BJ (cell line): ENCODE measurements at regions not wholly inside any gene's neighbourhood (a gene's known extent, or its start where the extent isn't known, plus 50 kb on each side); places are given as distances from the start of the nearest gene placed in this dataset.
A peak's percentile ranks its signal among the peaks of the same experiment; 100 is the strongest.
"Not testable (repeated sequence)": the region's sequence is repeated elsewhere in the genome, so short reads cannot be mapped to it uniquely, and the experiment has no call there.

Source experiments
- CTCF ChIA-PET: fragments of 350-600 bp; formaldehyde crosslinking; extraction: SDS; loops from one replicate; lab custom pipeline; 2021; ENCODE audit warnings: antibody characterized with exemption, inconsistent platforms; lab: Yijun Ruan, JAX
- POLR2A ChIA-PET: fragments of 300-600 bp; sonication (Branson Sonifier 250); formaldehyde crosslinking; extraction: SDS; loops from one replicate; lab custom pipeline; 2021; ENCODE audit warnings: antibody characterized with exemption; lab: Charles Lee
- DNase-seq: peaks from one replicate; pipeline ENCODE4 v3.0.0-alpha.2; 2011; ENCODE audit warnings: low read depth
- H3K27me3 ChIP-seq: 2 replicates; pipeline ENCODE4 v1.6.0; 2011; ENCODE audit warnings: low read length; ENCODE audit not compliant: control insufficient read depth, insufficient read depth
- H3K36me3 ChIP-seq: 2 replicates; pipeline ENCODE4 v1.5.1; 2011; ENCODE audit warnings: low read length; ENCODE audit not compliant: control insufficient read depth, insufficient read depth
- H3K4me3 ChIP-seq: 2 replicates; pipeline ENCODE4 v1.5.1; 2011; ENCODE audit warnings: low read depth, mild to moderate bottlenecking, control low read depth, low read length
- TF ChIP-seq, protein P1 (sequence below): IDR thresholded peaks from 2 replicates; pipeline ENCODE4 v1.5.1; 2011; ENCODE audit warnings: low read depth, mild to moderate bottlenecking, control low read depth, inconsistent platforms, low read length, moderate library complexity; ENCODE audit not compliant: insufficient read depth

DNA sequence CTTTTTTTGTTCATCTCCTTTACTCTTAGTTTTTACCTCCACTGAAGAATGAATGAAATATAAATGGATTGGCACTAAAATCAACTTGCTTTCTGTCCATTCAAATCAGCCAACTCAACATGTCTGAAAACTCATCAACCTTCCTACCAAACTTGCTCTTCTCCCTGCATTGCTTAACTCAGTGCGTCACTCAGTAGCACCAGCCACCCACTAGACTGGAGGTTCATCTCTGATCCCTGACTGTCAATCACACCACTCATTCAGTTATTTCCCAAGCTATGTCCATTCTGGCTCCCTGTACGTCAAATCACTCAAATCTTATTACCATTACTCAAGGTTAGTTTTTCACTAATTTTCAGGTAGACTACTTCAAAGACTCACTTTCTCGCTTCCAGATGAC, 75.2 kb upstream of the RBMS1 start:
- no peaks in the 10 kb centered on the region for H3K27me3 ChIP-seq
- TF ChIP-seq, protein P1, sequence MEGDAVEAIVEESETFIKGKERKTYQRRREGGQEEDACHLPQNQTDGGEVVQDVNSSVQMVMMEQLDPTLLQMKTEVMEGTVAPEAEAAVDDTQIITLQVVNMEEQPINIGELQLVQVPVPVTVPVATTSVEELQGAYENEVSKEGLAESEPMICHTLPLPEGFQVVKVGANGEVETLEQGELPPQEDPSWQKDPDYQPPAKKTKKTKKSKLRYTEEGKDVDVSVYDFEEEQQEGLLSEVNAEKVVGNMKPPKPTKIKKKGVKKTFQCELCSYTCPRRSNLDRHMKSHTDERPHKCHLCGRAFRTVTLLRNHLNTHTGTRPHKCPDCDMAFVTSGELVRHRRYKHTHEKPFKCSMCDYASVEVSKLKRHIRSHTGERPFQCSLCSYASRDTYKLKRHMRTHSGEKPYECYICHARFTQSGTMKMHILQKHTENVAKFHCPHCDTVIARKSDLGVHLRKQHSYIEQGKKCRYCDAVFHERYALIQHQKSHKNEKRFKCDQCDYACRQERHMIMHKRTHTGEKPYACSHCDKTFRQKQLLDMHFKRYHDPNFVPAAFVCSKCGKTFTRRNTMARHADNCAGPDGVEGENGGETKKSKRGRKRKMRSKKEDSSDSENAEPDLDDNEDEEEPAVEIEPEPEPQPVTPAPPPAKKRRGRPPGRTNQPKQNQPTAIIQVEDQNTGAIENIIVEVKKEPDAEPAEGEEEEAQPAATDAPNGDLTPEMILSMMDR = no peak
- no peak for DNase-seq
- no peaks in the 10 kb centered on the region for H3K36me3 ChIP-seq
- no peak overlapping the region for H3K4me3 ChIP-seq
- ChIA-PET POLR2A (no interaction called here), CTCF (no interaction called here)

DNA sequence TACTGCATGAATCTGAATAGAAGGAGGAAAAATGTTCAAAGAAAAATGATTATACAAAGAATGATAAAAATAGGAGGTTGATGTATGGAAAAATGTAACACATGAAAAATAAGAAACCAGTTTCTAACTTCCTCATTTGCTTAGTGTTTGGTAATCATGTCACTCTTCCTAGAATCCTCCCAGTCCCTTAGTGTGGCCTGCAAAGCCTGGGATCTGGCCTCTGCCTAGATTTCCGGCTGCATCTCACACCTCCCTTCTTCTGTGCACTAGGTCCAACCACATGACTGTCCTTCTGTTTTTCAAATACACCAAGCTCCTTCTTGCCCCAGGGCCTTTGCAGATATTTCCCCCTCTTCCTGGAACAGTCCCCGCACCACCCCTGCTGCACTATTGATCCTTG, 76.8 kb upstream of the RBMS1 start:
- CTCF ChIA-PET = no interaction called here
- H3K36me3 ChIP-seq = no peaks in the 10 kb centered on the region
- no peaks in the 10 kb centered on the region for H3K27me3 ChIP-seq
- no peak for DNase-seq
- TF ChIP-seq, protein P1 = no peak
- POLR2A ChIA-PET = no interaction called here
- no peak overlapping the region for H3K4me3 ChIP-seq

DNA sequence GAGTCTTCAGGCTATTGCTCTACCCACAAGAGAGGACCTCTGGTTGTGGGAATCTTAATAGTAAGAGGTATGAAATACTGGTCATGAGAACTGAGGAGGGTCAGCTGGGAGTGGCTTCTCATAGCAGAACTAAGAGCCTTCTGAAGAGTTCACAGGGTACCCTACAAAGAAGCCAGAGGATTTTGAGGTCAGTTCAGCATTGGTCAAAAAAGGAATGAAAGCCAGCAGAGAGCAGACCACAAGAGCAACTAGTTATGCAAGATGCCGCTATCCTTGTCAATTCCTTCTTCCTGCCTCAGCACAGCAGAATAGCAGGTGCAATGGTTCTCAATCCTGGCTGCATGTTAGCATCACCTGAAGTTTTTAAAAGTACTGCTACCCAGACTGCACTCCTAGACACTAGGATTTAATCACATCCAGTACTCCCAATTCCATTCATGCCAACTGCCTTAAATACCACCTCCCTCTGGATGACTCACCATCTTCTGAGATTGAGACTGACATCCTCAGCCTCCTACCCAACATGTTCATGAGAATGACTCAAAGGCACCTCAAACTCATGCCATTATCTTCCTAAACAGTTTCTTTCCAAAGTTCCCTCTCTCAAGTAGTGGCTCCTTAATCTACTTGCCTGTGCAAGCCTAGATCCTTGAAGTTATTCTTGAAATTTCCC, 81.0 kb upstream of the RBMS1 start:
- POLR2A ChIA-PET = no interaction called here
- Histone ChIP-seq H3K27me3 (no peaks in the 10 kb centered on the region), H3K36me3 (no peaks in the 10 kb centered on the region), H3K4me3 (no peak overlapping the region)
- CTCF ChIA-PET = no interaction called here
- DNase-seq = peak; percentile 59
- TF ChIP-seq, protein P1 = no peak

DNA sequence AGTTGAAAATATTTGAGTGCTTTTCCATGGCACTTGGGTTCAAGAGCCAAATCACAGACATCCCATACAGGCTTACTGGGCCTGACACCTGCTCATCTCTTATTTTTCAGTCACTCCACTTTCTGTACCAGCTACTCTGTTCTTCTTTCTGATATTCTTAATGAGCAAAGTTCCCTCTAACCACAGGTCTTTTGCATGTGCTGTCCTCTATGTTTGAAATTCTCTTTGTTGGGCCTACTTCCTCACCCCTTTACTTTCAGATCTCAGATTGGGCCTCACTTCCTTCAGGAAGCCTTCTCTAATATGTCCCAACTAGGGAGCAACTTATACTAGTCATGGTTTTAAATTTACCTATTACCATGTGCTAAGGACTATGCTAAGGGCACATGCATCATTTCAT, 81.8 kb upstream of the RBMS1 start:
- ChIA-PET POLR2A (no interaction called here), CTCF (interaction anchor here (1.2 kb wide), 1 partner anchor 10 kb away, joined by 4 read pairs; no protein-coding TSS in a partner anchor)
- no peaks in the 10 kb centered on the region for H3K27me3 ChIP-seq
- no peak overlapping the region for H3K4me3 ChIP-seq
- no peaks in the 10 kb centered on the region for H3K36me3 ChIP-seq
- TF ChIP-seq, protein P1 = no peak
- DNase-seq = no peak

DNA sequence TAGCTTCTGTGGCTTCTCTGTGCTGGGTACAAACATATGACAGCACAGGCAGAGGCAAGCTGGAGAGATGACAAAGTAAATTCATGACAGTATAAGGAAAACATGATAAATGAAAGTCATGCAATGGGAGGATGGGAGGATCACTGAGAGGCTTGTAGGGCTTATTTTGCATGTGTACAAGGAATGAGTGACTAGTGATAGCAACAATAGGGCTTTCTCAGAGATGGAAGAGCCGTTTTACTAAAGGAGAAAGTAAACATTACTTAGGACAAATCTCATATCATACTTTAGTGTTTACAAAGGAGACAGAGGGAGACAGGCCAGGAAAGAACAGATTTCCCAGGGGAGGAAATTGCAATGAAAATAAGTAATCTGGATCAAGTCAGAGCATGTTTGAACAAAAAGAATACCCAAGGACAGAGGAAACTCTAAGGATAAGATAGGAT, 82.5 kb upstream of the RBMS1 start:
- CTCF ChIA-PET = interaction anchor here (1.0 to 1.2 kb wide), 2 partner anchors 10 to 168 kb away, joined by 3 to 4 read pairs; no protein-coding TSS in a partner anchor
- Histone ChIP-seq H3K4me3 (no peak overlapping the region), H3K36me3 (no peaks in the 10 kb centered on the region), H3K27me3 (no peaks in the 10 kb centered on the region)
- DNase-seq = no peak
- TF ChIP-seq, protein P1 = no peak
- POLR2A ChIA-PET = no interaction called here

DNA sequence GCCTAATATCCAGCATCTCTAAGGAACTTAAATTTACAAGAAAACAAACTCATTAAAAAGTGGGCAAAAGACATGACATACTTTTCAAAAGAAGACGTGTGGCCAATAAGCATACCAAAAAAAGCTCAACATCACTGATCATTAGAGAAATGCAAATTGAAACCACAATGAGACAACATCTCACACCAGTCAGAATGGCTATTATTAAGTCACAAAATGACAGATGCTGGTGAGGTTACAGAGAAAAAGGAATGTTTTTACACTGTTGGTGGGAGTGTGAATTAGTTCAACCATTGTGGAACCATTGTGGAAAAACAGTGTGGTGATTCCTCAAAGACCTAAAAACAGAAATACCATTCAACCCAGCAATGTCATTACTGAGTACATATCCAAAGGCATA, 83.5 kb upstream of the RBMS1 start:
- CTCF ChIA-PET, POLR2A ChIA-PET, H3K36me3 ChIP-seq, H3K4me3 ChIP-seq, H3K27me3 ChIP-seq, DNase-seq: not testable (repeated sequence)
